Gastroesophageal sphincter (tissue), 4 donors: ENCODE measurements at regions not wholly inside any gene's neighbourhood (a gene's known extent, or its start where the extent isn't known, plus 50 kb on each side); places are given as distances from the start of the nearest gene placed in this dataset.

Source experiments
- ATAC-seq: fragments of 150-250 bp; one replicate; pipeline ENCODE4 v1.9.1; 2016; ENCODE audit warnings: mild to moderate bottlenecking, moderate library complexity
- H3K27ac ChIP-seq, 4 donors: fragments of 200-600 bp; sonication (generic) in 3 of 4; 1 replicate in 3 of 4; 2 replicates in 1 of 4; pipeline ENCODE4 v1.5.1; 2016 to 2019
- H3K27me3 ChIP-seq: fragments of 200-600 bp; sonication (generic); one replicate; pipeline ENCODE4 v1.5.1; 2019
- H3K36me3 ChIP-seq, 2 donors: fragments of 200-600 bp; sonication (generic); one replicate each; pipeline ENCODE4 v1.5.1; 2019; ENCODE audit warnings: control low read depth in 1 of 2
- H3K4me1 ChIP-seq, 3 donors: fragments of 200-600 bp; sonication (generic); 1 replicate in 2 of 3; 2 replicates in 1 of 3; pipeline ENCODE4 v1.5.1; 2016 to 2019; ENCODE audit warnings: control low read depth in 2 of 3
- H3K4me3 ChIP-seq, 2 donors: fragments of 200-600 bp; sonication (generic); one replicate each; pipeline ENCODE4 v1.5.1; 2019; ENCODE audit warnings: mild to moderate bottlenecking in 1 of 2, moderate library complexity in 1 of 2
- H3K9me3 ChIP-seq, 3 donors: fragments of 200-600 bp; sonication (generic); one replicate each; pipeline ENCODE4 v1.5.1; 2017 to 2019; ENCODE audit warnings: control low read depth in 2 of 3
- CTCF ChIP-seq, 4 experiments: fragments of 200-600 bp in 2 of 4; fragments of 450-650 bp in 2 of 4; sonication (generic) in 1 of 4; IDR thresholded peaks; one replicate each; pipeline ENCODE4 v1.5.1; 2017 to 2019; ENCODE audit warnings: antibody characterized with exemption in 4 of 4, mild to moderate bottlenecking in 2 of 4, moderate library complexity in 2 of 4
- EP300 ChIP-seq: sonication (generic); formaldehyde crosslinking; IDR thresholded peaks from one replicate; pipeline ENCODE4 v1.6.1; 2017; ENCODE audit warnings: antibody characterized with exemption, mild to moderate bottlenecking
- POLR2A ChIP-seq, 2 donors: fragments of 450-650 bp; IDR thresholded peaks; one replicate each; pipeline ENCODE4 v1.6.1; 2017; ENCODE audit warnings: antibody characterized with exemption in 2 of 2, mild to moderate bottlenecking in 2 of 2, moderate library complexity in 1 of 2
- POLR2AphosphoS5 ChIP-seq: sonication (generic); formaldehyde crosslinking; IDR thresholded peaks from one replicate; pipeline ENCODE4 v1.6.1; 2017; ENCODE audit warnings: antibody characterized with exemption
- WGBS, 2 donors: methylation state at CpG; one replicate each; pipeline ENCODE4 v1.1.5; 2018; ENCODE audit warnings: low coverage in 1 of 2; 5-methylcytosine and 5-hydroxymethylcytosine counted together

- whole genome bisulfite sequencing, 2 donors, result 65 to 67% methylated on average over 6 to 7 of the region's 7 CpGs
- Histone ChIP-seq H3K27me3 (no peaks in the 10 kb centered on the region), H3K4me1 (no peaks in the 10 kb centered on the region), H3K9me3 (no peaks in the 10 kb centered on the region), H3K4me3 (no peak overlapping the region), H3K36me3 (no peaks in the 10 kb centered on the region), H3K27ac (no peak overlapping the region)
- no peak for ATAC-seq
- TF ChIP-seq POLR2AphosphoS5 (no peak), POLR2A (IDR thresholded peaks at IDR 0.05) (no peak), EP300 (no peak), CTCF (IDR thresholded peaks at IDR 0.05) (no peak)
Measured at GRCh38 chr9:73845954-73846690, 651.0 kb upstream of the RORB start.

- TF ChIP-seq CTCF (IDR thresholded peaks at IDR 0.05) (no peak), POLR2AphosphoS5 (no peak), EP300 (no peak)
- H3K27ac ChIP-seq, result no peak overlapping the region
- H3K9me3 ChIP-seq, result no peaks in the 10 kb centered on the region
- no peak for ATAC-seq
- H3K4me1 ChIP-seq, result no peaks in the 10 kb centered on the region
- no peak overlapping the region for H3K4me3 ChIP-seq
- no peaks in the 10 kb centered on the region for H3K27me3 ChIP-seq
- 17 to 19% methylated on average over 3 of the region's 3 CpGs for WGBS, 2 donors
- H3K36me3 ChIP-seq, result no peaks in the 10 kb centered on the region
Measured at GRCh38 chr9:73847536-73847935, 649.6 kb upstream of the RORB start.

- H3K4me1 ChIP-seq, result no peaks in the 10 kb centered on the region
- H3K9me3 ChIP-seq, result no peaks in the 10 kb centered on the region
- TF ChIP-seq CTCF (IDR thresholded peaks at IDR 0.05) (no peak), POLR2AphosphoS5 (no peak), POLR2A (IDR thresholded peaks at IDR 0.05) (no peak), EP300 (no peak)
- H3K4me3 ChIP-seq, result no peak overlapping the region
- no peak for ATAC-seq
- 52 to 88% methylated on average over 3 of the region's 3 CpGs for WGBS, 2 donors
- H3K27ac ChIP-seq, result no peak overlapping the region
- no peaks in the 10 kb centered on the region for H3K36me3 ChIP-seq
- H3K27me3 ChIP-seq, result no peaks in the 10 kb centered on the region
Measured at GRCh38 chr9:73853549-73853948, 643.6 kb upstream of the RORB start.

- H3K27ac ChIP-seq, result no peak overlapping the region
- no peak overlapping the region for H3K4me3 ChIP-seq
- H3K27me3 ChIP-seq, result no peaks in the 10 kb centered on the region
- no peaks in the 10 kb centered on the region for H3K9me3 ChIP-seq
- no peaks in the 10 kb centered on the region for H3K36me3 ChIP-seq
- ATAC-seq, result no peak
- no peak for TF ChIP-seq POLR2A (IDR thresholded peaks at IDR 0.05)
- no peak for TF ChIP-seq POLR2AphosphoS5
- no peak for TF ChIP-seq CTCF (IDR thresholded peaks at IDR 0.05)
- no peak for TF ChIP-seq EP300
- H3K4me1 ChIP-seq, result no peaks in the 10 kb centered on the region
Measured at GRCh38 chr9:73855206-73855605, 641.9 kb upstream of the RORB start.

GRCh38 chr9:73863924-73864323, 633.2 kb upstream of the RORB start:
- H3K9me3 ChIP-seq, result no peaks in the 10 kb centered on the region
- no peak overlapping the region for H3K27ac ChIP-seq
- no peaks in the 10 kb centered on the region for H3K4me1 ChIP-seq
- H3K4me3 ChIP-seq, result no peak overlapping the region
- H3K36me3 ChIP-seq, result no peaks in the 10 kb centered on the region
- H3K27me3 ChIP-seq, result no peaks in the 10 kb centered on the region
- no peak for ATAC-seq
- TF ChIP-seq CTCF (IDR thresholded peaks at IDR 0.05), result no peak
- no peak for TF ChIP-seq POLR2AphosphoS5
- no peak for TF ChIP-seq EP300
- TF ChIP-seq POLR2A (IDR thresholded peaks at IDR 0.05), result no peak
